ENCODE measurements at regions not wholly inside any gene's neighbourhood (a gene's known extent, or its start where the extent isn't known, plus 50 kb on each side); places are given as distances from the start of the nearest gene placed in this dataset.
A peak's percentile ranks its signal among the peaks of the same experiment; 100 is the strongest.

GRCh38 chr17:71936977-71937376 is 183.8 kb upstream of the SOX9 start:
- intact Hi-C loops (cut with DNase I), result no loop called here
- DNase-seq (ENCODE audit: low spot score), result no peak
- ATAC-seq, result no peak

DNA sequence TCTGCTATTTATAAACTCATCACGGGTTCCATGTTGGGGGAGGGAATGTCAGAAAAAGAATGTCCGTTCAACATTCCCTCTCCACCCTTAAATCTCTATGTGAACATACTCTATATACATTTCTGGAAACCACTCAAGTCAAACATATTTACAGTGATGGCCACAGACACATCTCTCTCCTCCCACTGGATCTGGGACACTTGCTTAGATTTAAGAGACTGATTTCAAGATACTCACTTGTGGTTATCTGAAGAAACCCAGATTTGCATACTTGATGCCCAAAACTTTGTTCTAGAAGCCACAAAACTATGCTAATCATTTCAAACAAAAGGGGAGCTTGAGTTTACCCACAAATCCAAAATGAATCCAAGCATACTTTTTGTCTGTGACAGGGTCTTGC is 182.9 kb upstream of the SOX9 start:
- DNase-seq (ENCODE audit: low spot score) (no peak), ATAC-seq (no peak)
- intact Hi-C loops (cut with DNase I), result no loop called here

DNA sequence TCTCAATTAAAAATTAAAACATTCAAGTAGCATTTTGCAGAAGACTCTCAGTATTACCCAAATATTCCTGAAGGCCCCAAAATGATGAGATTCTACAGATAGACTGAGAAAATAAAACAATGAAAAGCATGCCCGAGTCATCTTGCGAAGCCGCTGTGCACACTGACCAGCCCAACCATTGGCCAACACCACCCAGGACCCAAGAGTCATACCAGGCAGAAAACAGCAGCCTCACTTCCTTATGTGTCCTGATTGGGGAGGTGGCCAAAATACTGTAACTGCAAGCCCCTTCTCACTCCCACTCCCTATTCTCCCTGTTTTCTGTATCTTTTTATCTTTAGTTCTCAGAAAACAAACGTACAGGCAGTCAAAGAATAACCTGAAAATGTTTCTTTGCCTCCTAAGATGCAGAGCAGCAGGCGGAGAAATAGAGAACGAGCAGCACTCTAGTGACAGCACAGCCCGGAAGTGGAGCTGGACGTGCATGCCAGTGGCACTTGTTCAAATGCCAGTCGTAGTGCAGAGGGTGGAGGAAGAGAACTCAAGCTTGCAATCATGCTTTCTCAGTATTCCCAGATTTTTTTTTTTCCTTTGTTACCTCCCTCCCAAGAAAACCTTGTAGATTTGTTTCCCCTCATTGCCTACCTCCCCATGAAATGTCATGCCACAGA is 182.3 kb upstream of the SOX9 start:
- ATAC-seq, result no peak

GRCh38 chr17:71941920-71942319 is 178.9 kb upstream of the SOX9 start:
- DNase-seq (ENCODE audit: low spot score) (no peak), ATAC-seq (no peak)
- intact Hi-C loops (cut with DNase I), result no loop called here

More for the DNA sequence above, 182.3 kb upstream of the SOX9 start:
- intact Hi-C loops (cut with DNase I), result no loop called here
- DNase-seq (ENCODE audit: low spot score), result no peak

GRCh38 chr17:71942626-71943025 is 178.2 kb upstream of the SOX9 start:
- peak; percentile 53 for ATAC-seq

DNA sequence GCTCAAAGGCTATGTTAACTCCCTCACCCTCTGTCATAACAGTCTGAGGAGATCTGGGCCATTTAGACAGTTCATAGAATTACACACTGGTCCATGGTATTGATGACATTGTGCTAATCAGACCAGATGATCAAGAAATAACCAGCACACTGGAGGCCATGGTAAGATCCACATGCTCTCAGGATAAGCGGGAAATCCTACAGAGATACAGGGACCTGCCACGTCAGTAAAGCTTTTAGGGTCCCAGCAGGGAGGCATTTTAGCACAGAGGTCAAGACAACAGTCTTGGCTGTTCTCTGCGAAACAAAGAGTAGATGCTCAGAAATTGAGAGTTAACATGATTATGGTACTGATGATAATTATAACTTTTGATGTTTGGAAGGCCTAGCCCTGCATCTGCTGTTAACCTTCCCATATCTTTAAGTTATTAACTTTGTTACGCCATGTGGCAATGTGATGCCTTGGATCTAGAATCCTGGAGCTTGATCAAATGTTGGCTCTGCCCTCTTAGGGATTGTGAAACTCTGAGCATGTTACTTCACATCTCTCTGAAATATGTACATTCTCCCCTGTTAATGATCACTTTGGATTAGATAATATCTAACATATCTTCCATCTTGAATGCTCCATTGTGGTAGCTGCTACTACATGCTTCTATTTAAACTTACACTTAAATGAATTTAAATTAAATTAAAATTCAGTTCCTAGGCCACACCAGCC is 172.0 kb upstream of the SOX9 start:
- intact Hi-C loops (cut with DNase I), result no loop called here
- ATAC-seq (no peak), DNase-seq (ENCODE audit: low spot score) (no peak)

More at GRCh38 chr17:71942626-71943025, 178.2 kb upstream of the SOX9 start:
- intact Hi-C loops (cut with DNase I), result no loop called here
- DNase-seq (ENCODE audit: low spot score), result no peak

DNA sequence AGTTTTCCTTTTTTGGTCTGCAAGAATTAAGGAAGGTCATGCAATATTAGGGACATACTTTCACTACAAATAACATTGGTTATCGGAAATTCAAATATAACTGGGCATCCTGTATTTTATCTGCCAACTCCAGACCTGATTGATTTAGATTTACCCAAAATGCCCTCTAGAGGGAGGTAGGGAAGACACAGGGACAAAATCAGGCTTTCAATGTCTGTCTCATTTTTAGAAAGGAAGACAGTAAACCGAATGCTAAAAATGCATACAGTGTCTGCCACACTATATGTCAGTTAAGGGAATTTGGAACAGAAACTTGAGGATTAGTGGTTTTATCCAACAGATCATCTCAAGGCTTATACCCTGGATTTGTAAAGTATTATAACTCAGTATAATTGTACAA is 161.7 kb upstream of the SOX9 start:
- intact Hi-C loops (cut with DNase I), result no loop called here

GRCh38 chr17:71963351-71963750 is 157.5 kb upstream of the SOX9 start:
- intact Hi-C loops (cut with DNase I), result no loop called here
- ATAC-seq (no peak), DNase-seq (ENCODE audit: low spot score) (no peak)

More for the DNA sequence above, 161.7 kb upstream of the SOX9 start:
- ATAC-seq (no peak), DNase-seq (ENCODE audit: low spot score) (no peak)

DNA sequence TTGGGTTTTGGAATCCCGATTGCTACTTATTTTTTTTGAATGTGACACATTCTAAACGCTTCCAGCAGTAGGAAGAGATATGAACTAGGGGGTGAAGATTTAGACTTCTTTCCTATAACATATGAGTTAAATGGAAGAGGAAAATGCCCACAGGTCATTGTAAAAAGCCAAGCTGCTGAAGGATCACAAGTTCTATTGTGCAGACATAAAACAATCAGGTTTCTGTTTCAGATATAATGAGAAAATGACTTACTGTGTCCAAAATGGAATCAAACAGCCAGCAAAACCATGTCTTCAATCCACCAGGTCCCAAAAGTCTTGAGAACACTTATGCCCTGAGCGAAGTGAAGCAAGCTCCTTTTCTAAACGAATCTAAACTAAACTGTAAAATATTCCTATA is 157.0 kb upstream of the SOX9 start:
- intact Hi-C loops (cut with DNase I), result no loop called here
- ATAC-seq (no peak), DNase-seq (ENCODE audit: low spot score) (no peak)

GRCh38 chr17:71964559-71964958 is 156.3 kb upstream of the SOX9 start:
- intact Hi-C loops (cut with DNase I), result no loop called here
- no peak for DNase-seq (ENCODE audit: low spot score)
- ATAC-seq, result no peak

- DNase-seq (ENCODE audit: low spot score), result no peak
- no peak for ATAC-seq
- intact Hi-C loops (cut with DNase I), result no loop called here
Observed at GRCh38 chr17:71966055-71966454, 154.8 kb upstream of the SOX9 start.

- intact Hi-C loops (cut with DNase I), result no loop called here
- ATAC-seq (no peak), DNase-seq (ENCODE audit: low spot score) (no peak)
Observed at GRCh38 chr17:71966459-71967313, 154.1 kb upstream of the SOX9 start.

- no peak for DNase-seq (ENCODE audit: low spot score)
- intact Hi-C loops (cut with DNase I), result no loop called here
- no peak for ATAC-seq
Observed at GRCh38 chr17:71969500-71969899, 151.3 kb upstream of the SOX9 start.

DNA sequence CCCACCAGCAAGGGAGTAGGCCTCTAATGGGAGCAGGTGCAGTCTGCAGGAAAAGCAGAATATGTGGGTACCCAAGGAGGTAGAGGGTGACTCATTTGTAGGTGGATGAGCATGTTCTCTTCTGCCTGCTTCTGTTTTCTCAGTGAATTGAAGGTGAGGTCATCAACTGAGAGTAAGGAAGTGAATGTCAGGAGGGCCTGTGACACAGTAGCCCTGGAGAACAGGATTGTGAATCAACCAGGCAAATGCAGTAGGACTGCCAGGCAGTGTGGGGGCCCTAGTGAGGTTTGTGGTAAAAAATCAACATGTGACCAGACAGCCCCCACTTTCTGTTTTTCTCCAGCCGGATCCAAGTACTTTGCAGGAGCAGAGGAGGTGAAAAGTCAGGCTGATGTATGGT is 150.5 kb upstream of the SOX9 start:
- DNase-seq (ENCODE audit: low spot score), result no peak
- no peak for ATAC-seq
- intact Hi-C loops (cut with DNase I), result no loop called here

DNA sequence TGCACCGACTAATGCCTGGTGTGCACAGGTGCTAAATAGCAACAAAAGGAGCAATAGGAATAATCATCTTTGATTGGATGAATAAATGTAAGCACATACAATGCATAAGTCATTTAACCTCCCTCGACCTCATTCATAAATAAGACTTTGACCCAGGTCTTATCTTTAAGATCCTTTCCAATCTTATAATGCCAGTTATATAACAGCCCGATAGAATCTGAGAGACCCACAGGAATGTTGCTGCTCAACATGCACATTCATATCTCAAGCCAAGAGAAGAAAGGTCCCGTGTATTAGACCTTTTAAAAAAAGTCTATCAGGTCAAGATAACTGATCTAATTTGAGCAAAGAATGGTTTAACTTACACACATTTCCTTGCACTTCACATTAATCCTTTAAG is 146.8 kb upstream of the SOX9 start:
- no peak for ATAC-seq
- no peak for DNase-seq (ENCODE audit: low spot score)
- intact Hi-C loops (cut with DNase I), result no loop called here

DNA sequence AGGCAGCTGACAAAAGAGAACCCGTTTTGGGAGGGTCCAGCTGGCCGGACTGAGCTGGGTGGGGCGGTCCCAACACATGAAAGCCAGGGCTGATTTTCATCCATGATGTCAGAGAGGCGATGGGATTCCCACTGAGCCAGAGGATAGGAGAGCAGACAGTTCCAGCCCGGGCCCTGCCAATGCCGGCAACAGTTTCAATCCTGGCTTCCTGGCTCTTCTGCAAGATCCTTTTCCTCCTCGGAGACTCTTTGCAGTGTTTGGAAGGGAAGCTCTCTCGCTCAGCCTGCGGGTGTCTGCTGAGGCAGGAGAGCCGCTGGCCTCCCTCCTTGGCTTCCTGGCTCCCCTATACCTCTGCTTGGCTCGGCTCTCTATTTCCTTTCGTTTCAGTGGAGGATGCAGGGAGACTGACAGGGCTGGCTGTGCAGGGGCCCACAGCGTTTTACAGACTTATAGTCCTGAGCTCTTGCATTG is 145.5 kb upstream of the SOX9 start:
- DNase-seq (ENCODE audit: low spot score), result peak; percentile 71
- ATAC-seq, result peak; percentile 93
- intact Hi-C loops (cut with DNase I), result no loop called here

GRCh38 chr17:71976011-71976649 is 144.7 kb upstream of the SOX9 start:
- intact Hi-C loops (cut with DNase I), result no loop called here
- ATAC-seq (peak; percentile 98), DNase-seq (ENCODE audit: low spot score) (peak; percentile 86)

GRCh38 chr17:71978435-71978834 is 142.4 kb upstream of the SOX9 start:
- no peak for DNase-seq (ENCODE audit: low spot score)
- intact Hi-C loops (cut with DNase I), result no loop called here
- no peak for ATAC-seq

- no peak for ATAC-seq
- intact Hi-C loops (cut with DNase I), result no loop called here
- no peak for DNase-seq (ENCODE audit: low spot score)
Observed at GRCh38 chr17:71980171-71980570, 140.6 kb upstream of the SOX9 start.

Measured in sciatic nerve (tissue), 2 donors.